ENCODE measurements at regions not wholly inside any gene's neighbourhood (a gene's known extent, or its start where the extent isn't known, plus 50 kb on each side); places are given as distances from the start of the nearest gene placed in this dataset.

- H2AFZ ChIP-seq (ENCODE audit: low read depth) = no peak overlapping the region
- no peak overlapping the region for H3K4me2 ChIP-seq
- no peak for DNase-seq
- TF ChIP-seq FOXM1 (IDR thresholded peaks at IDR 0.05; ENCODE audit: low read depth) (no peak), MXI1 (IDR thresholded peaks at IDR 0.05; ENCODE audit: low read depth, low read length) (no peak), PBX3 (IDR thresholded peaks at IDR 0.05) (no peak), POLR2AphosphoS5 (IDR thresholded peaks at IDR 0.05; ENCODE audit: low read depth, low read length) (no peak), FOSL2 (IDR thresholded peaks at IDR 0.05; ENCODE audit: borderline replicate concordance, low read depth) (no peak), IRF3 (IDR thresholded peaks at IDR 0.05; ENCODE audit: low read depth, low read length) (no peak), USF2 (IDR thresholded peaks at IDR 0.05; ENCODE audit: borderline replicate concordance, low read depth, low read length) (no peak), EP300 (IDR thresholded peaks at IDR 0.05; ENCODE audit: borderline replicate concordance in 1 of 2, low read depth in 1 of 2, low read length in 1 of 2) (no peak), MEF2A (IDR thresholded peaks at IDR 0.05; ENCODE audit: borderline replicate concordance, low read depth) (no peak), TAF1 (IDR thresholded peaks at IDR 0.05; ENCODE audit: borderline replicate concordance, low read depth, low read length) (no peak), USF1 (IDR thresholded peaks at IDR 0.05; ENCODE audit: borderline replicate concordance, low read depth) (no peak), GABPA (IDR thresholded peaks at IDR 0.05; ENCODE audit: low read depth) (no peak), ELF1 (IDR thresholded peaks at IDR 0.05) (no peak), RCOR1 (IDR thresholded peaks at IDR 0.05; ENCODE audit: low read length) (no peak), CTCF (IDR thresholded peaks at IDR 0.05) (no peak)
- no peaks in the 10 kb centered on the region for H3K9me3 ChIP-seq
- no peaks in the 10 kb centered on the region for H4K20me1 ChIP-seq (ENCODE audit: insufficient read depth)
- H3K36me3 ChIP-seq (replicated peaks in 1 of 2; ENCODE audit: control insufficient read depth in 1 of 2, insufficient read depth in 2 of 2, low read length in 1 of 2) = no peaks in the 10 kb centered on the region
- H3F3A ChIP-seq (replicated peaks; ENCODE audit: insufficient read depth) = no peaks in the 10 kb centered on the region
- CTCF ChIA-PET = no interaction called here
- no peak overlapping the region for H3K9ac ChIP-seq
- no peak overlapping the region for H3K27ac ChIP-seq (ENCODE audit: low read depth in 2 of 2, low read length in 1 of 2)
- H3K4me1 ChIP-seq (ENCODE audit: control insufficient read depth in 1 of 2, insufficient read depth in 2 of 2, low read depth in 1 of 2, low read length in 1 of 2) = no peaks in the 10 kb centered on the region; a peak in 3 of 4 replicates
- no peak overlapping the region for H3K4me3 ChIP-seq (ENCODE audit: low read depth in 2 of 2, low read length in 1 of 2)
- no peaks in the 10 kb centered on the region for H3K9me2 ChIP-seq
- WGBS (ENCODE audit: low lambda C conversion rate) = 21% methylated on average over 2 of the region's 2 CpGs
- POLR2A ChIA-PET = no interaction called here
- no peaks in the 10 kb centered on the region for H3K27me3 ChIP-seq (ENCODE audit: insufficient read depth)
- no peaks in the 10 kb centered on the region for H3K79me2 ChIP-seq (ENCODE audit: insufficient read depth)
These were observed 131.1 kb upstream of the CNTN4 start for GRCh38 chr3:1967525-1967924.
